Cardiac fibroblast (primary cell): ENCODE measurements at regions not wholly inside any gene's neighbourhood (a gene's known extent, or its start where the extent isn't known, plus 50 kb on each side); places are given as distances from the start of the nearest gene placed in this dataset.

Source experiments
- DNase-seq, 2 donors: peaks; one replicate each; pipeline versions ENCODE4 v3.0.0 to v3.0.0-alpha.2; 2010; ENCODE audit warnings: low read depth in 2 of 2
- H3K4me3 ChIP-seq, 2 donors: replicated peaks in 1 of 2; 1 replicate in 1 of 2; 2 replicates in 1 of 2; pipeline ENCODE4 v1.5.1; 2011; ENCODE audit warnings: low read depth in 2 of 2, low read length in 2 of 2, mild to moderate bottlenecking in 2 of 2, moderate library complexity in 1 of 2
- CTCF ChIP-seq: IDR thresholded peaks from one replicate; pipeline ENCODE4 v1.5.1; 2011; ENCODE audit warnings: low read depth, mild to moderate bottlenecking, low read length, inconsistent platforms

- no peak for TF ChIP-seq CTCF
- DNase-seq: peak; percentile 20 to 87
- H3K4me3 ChIP-seq: no peak overlapping the region
These were observed 52.6 kb upstream of the TMEM106B start for GRCh38 chr7:12158334-12159060.

- no peak overlapping the region for H3K4me3 ChIP-seq
- DNase-seq: no peak
- TF ChIP-seq CTCF: no peak
These were observed 49.9 kb upstream of the TMEM106B start for GRCh38 chr7:12161146-12161545.
